SU-DHL-6 (cell line): ENCODE measurements at regions not wholly inside any gene's neighbourhood (a gene's known extent, or its start where the extent isn't known, plus 50 kb on each side); places are given as distances from the start of the nearest gene placed in this dataset.

Experiments used
- EZH2phosphoT487 ChIP-seq: fragments of 200-600 bp; sonication (generic), shearing (Covaris generic); conservative IDR thresholded peaks from 2 replicates; pipeline ENCODE4 v1.6.1; 2018; ENCODE audit warnings: mild to moderate bottlenecking, antibody characterized with exemption, low read length, moderate library complexity, mixed read lengths
- TF ChIP-seq, protein P1 (sequence below): fragments of 200-600 bp; sonication (generic); IDR thresholded peaks from one replicate; pipeline ENCODE4 v1.5.1; 2017; ENCODE audit warnings: antibody characterized with exemption, mild to moderate bottlenecking, low read length, moderate library complexity; ENCODE audit not compliant: insufficient read depth, poor library complexity, severe bottlenecking

DNA sequence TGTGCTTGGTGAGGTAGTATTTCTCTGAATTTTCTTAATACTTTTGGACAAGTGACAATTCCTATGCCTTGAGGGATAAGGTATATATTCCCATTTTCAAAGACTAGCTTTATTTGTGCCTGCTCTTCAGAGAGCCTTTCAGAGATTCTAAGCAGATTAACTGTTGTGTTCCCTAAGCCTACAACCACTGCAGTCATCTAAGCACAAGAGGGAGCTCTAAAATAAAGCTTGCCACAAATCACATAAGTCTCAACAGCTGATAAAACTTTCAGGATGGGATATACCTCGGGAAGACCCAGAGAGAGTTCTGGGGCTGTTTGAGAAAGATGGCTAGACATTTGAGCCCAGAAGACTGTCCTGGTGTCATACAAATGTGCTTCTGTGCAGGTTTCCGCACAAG lies 157.3 kb downstream of the CYLC2 start:
- TF ChIP-seq, protein P1, sequence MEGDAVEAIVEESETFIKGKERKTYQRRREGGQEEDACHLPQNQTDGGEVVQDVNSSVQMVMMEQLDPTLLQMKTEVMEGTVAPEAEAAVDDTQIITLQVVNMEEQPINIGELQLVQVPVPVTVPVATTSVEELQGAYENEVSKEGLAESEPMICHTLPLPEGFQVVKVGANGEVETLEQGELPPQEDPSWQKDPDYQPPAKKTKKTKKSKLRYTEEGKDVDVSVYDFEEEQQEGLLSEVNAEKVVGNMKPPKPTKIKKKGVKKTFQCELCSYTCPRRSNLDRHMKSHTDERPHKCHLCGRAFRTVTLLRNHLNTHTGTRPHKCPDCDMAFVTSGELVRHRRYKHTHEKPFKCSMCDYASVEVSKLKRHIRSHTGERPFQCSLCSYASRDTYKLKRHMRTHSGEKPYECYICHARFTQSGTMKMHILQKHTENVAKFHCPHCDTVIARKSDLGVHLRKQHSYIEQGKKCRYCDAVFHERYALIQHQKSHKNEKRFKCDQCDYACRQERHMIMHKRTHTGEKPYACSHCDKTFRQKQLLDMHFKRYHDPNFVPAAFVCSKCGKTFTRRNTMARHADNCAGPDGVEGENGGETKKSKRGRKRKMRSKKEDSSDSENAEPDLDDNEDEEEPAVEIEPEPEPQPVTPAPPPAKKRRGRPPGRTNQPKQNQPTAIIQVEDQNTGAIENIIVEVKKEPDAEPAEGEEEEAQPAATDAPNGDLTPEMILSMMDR = no peak
- no peak for TF ChIP-seq EZH2phosphoT487
